ENCODE measurements at regions not wholly inside any gene's neighbourhood (a gene's known extent, or its start where the extent isn't known, plus 50 kb on each side); places are given as distances from the start of the nearest gene placed in this dataset.

- DNase-seq (ENCODE audit: low read depth), result no peak
- no peak overlapping the region for H3K4me3 ChIP-seq (replicated peaks; ENCODE audit: low read depth, low read length)
- no peak for TF ChIP-seq CTCF (IDR thresholded peaks at IDR 0.05; ENCODE audit: low read length, missing control alignments)
Observed at GRCh38 chr3:76733073-76733759, 306.7 kb upstream of the ROBO2 start.

GRCh38 chr3:76735152-76735551 lies 304.7 kb upstream of the ROBO2 start:
- no peak for TF ChIP-seq CTCF (IDR thresholded peaks at IDR 0.05; ENCODE audit: low read length, missing control alignments)
- no peak for DNase-seq (ENCODE audit: low read depth)
- H3K4me3 ChIP-seq (replicated peaks; ENCODE audit: low read depth, low read length), result no peak overlapping the region

DNA sequence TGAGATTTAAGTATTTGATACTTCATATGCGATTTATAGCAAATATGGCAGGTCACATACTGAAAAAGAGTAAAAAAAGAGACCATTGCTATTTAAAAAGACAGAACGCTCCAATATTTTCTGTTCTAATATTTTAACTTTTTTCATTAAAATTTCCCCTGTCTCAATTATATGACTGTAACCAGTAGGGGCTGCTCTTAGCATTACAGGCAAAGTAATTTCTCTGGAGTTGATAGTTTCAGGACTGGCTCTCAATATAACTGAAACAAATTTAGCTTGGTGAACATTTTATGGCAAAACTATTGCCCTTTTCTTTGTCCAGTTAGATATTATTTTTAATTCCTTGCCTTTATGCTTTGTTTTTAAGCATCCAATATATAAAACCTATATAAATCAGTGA lies 286.3 kb upstream of the ROBO2 start:
- TF ChIP-seq CTCF (IDR thresholded peaks at IDR 0.05; ENCODE audit: low read length, missing control alignments), result no peak
- no peak for DNase-seq (ENCODE audit: low read depth)
- H3K4me3 ChIP-seq (replicated peaks; ENCODE audit: low read depth, low read length), result no peak overlapping the region

DNA sequence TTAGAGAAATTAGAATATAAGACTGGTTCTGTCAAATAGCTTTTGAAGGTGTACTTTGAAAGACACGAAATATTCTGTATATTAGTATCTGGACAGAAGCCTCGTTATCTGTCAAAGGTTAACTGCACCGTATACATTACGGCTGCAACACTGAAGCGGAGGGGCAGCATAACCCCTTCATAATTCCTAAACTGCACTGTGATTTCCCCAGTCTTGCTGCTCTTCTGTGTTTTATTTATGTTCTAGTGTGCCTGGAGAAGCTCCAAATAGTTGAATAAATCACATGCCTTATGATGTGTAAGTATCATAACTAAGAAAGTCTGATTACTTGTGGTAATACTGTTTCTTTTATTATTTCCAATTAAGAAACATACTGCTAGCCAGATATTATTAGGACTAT lies 285.7 kb upstream of the ROBO2 start:
- no peak overlapping the region for H3K4me3 ChIP-seq (replicated peaks; ENCODE audit: low read depth, low read length)
- DNase-seq (ENCODE audit: low read depth), result no peak
- no peak for TF ChIP-seq CTCF (IDR thresholded peaks at IDR 0.05; ENCODE audit: low read length, missing control alignments)

DNA sequence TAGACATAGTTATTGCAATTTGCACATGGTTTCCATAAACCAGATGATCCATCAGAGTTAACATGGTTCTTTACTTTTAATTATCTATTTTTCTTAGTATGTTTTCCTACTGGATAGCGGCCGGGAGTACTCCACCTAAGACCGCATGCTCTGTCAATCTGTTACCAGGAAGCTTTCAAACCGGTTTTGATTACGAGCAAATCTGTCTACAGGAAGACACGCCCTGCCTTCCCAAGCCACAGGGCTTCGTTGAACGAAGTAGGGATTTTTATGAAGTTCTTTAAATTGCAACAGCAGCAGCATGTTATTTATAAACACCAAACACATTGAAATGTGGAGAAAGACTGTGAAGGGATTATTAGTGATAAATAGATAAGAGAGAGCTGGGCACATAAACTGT lies 283.3 kb upstream of the ROBO2 start:
- TF ChIP-seq CTCF (IDR thresholded peaks at IDR 0.05; ENCODE audit: low read length, missing control alignments), result no peak
- no peak for DNase-seq (ENCODE audit: low read depth)
- H3K4me3 ChIP-seq (replicated peaks; ENCODE audit: low read depth, low read length), result no peak overlapping the region

GRCh38 chr3:76760336-76760735 lies 279.6 kb upstream of the ROBO2 start:
- no peak overlapping the region for H3K4me3 ChIP-seq (replicated peaks; ENCODE audit: low read depth, low read length)
- no peak for DNase-seq (ENCODE audit: low read depth)
- TF ChIP-seq CTCF (IDR thresholded peaks at IDR 0.05; ENCODE audit: low read length, missing control alignments), result no peak

DNA sequence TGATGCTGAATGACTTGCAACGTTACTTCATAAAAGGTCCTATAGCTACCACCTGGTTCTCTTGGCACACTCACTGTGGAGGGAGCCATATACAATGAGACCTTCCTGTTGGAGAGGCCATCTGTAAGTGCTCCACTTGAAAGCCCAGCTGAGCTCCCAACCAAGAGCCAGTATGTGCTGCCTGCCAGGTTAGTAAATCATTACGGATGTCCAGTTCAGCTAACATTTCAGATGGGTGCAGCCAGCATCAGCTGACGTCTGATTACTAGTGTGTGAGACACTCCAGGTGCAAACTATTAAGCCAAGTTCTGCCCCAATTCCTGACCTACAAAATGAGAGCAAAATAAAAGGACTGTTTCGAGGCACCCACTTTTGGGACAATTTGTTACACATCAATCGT lies 274.4 kb upstream of the ROBO2 start:
- no peak overlapping the region for H3K4me3 ChIP-seq (replicated peaks; ENCODE audit: low read depth, low read length)
- no peak for TF ChIP-seq CTCF (IDR thresholded peaks at IDR 0.05; ENCODE audit: low read length, missing control alignments)
- DNase-seq (ENCODE audit: low read depth), result no peak
